MCF 10A (cell line): ENCODE measurements at regions not wholly inside any gene's neighbourhood (a gene's known extent, or its start where the extent isn't known, plus 50 kb on each side); places are given as distances from the start of the nearest gene placed in this dataset.

Experiments
- BruUV-seq: library from RNA; stranded (reverse); fragments of 400-500 nt; replicated peaks from 2 replicates; lab custom pipeline; 2021; lab: Mats Ljungman, UMichigan
- CTCF ChIA-PET: fragments of 300-600 bp; sonication (Branson Sonifier 250); formaldehyde crosslinking; extraction: SDS; loops from one replicate; lab custom pipeline; 2021; ENCODE audit warnings: antibody characterized with exemption, inconsistent platforms; lab: Yijun Ruan, JAX
- POLR2A ChIA-PET: fragments of 300-600, 350-650 bp; sonication (Branson Sonifier 250); formaldehyde crosslinking; extraction: SDS; loops from one replicate; lab custom pipeline; 2020; ENCODE audit warnings: antibody characterized with exemption, inconsistent platforms; lab: Yijun Ruan, JAX
- DNase-seq: peaks from one replicate; pipeline ENCODE4 v3.0.0-alpha.2; 2018; ENCODE audit not compliant: unreplicated experiment
- H3K27ac Mint-ChIP-seq: one replicate; pipeline ENCODE4 v1.8.0; 2022; ENCODE audit warnings: mild to moderate bottlenecking, low read depth, mixed read lengths; ENCODE audit not compliant: unreplicated experiment
- H3K27me3 Mint-ChIP-seq: one replicate; pipeline ENCODE4 v1.8.0; 2022; ENCODE audit warnings: mixed read lengths; ENCODE audit not compliant: insufficient read depth, unreplicated experiment
- H3K36me3 Mint-ChIP-seq: one replicate; pipeline ENCODE4 v1.8.0; 2022; ENCODE audit warnings: mild to moderate bottlenecking, moderate library complexity, mixed read lengths; ENCODE audit not compliant: insufficient read depth, unreplicated experiment
- H3K4me1 Mint-ChIP-seq: one replicate; pipeline ENCODE4 v1.8.0; 2022; ENCODE audit warnings: mixed read lengths; ENCODE audit not compliant: insufficient read depth, unreplicated experiment
- H3K4me3 Mint-ChIP-seq: one replicate; pipeline ENCODE4 v1.8.0; 2022; ENCODE audit warnings: mild to moderate bottlenecking, moderate library complexity, mixed read lengths; ENCODE audit not compliant: unreplicated experiment
- H3K9me3 Mint-ChIP-seq: one replicate; pipeline ENCODE4 v1.8.0; 2022; ENCODE audit warnings: mixed read lengths; ENCODE audit not compliant: unreplicated experiment
- CTCF ChIP-seq: fragments of 200-600 bp; IDR thresholded peaks from one replicate; pipeline ENCODE4 v1.8.0; 2022; ENCODE audit warnings: antibody characterized with exemption, mild to moderate bottlenecking; ENCODE audit not compliant: unreplicated experiment
- intact Hi-C: fragments of 100-400 bp; cut with micrococcal nuclease; formaldehyde crosslinking; loops from 2 replicates; pipeline ENCODE4 v1.14.1; 2022

DNA sequence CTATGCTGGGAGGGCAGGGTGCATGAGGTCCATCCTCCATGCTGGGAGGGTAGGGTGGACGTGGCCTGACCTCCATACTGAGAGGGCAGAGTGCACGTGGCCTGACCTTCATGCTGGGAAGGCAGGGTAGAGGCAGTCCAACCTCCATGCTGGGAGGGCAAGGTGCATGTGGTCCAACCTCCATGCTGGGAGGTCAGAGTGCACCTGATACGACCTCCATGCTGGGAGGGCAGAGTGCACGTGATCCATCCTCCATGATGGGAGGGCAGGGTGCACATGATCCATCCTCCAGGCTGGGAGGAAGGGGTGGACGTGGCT is 622.2 kb downstream of the BRD1 start:
- H3K4me3 Mint-ChIP-seq, result no peak overlapping the region
- no peaks in the 10 kb centered on the region for H3K36me3 Mint-ChIP-seq
- TF ChIP-seq CTCF, result no peak
- peaks cover 31% of the 10 kb centered on the region for H3K9me3 Mint-ChIP-seq
- H3K27ac Mint-ChIP-seq, result no peak overlapping the region
- DNase-seq, result no peak
- intact Hi-C loops, result no loop called here
- no TSS peak for BruUV-seq
- no peaks in the 10 kb centered on the region for H3K4me1 Mint-ChIP-seq
- ChIA-PET CTCF (no interaction called here), POLR2A (no interaction called here)
- H3K27me3 Mint-ChIP-seq, result no peaks in the 10 kb centered on the region

DNA sequence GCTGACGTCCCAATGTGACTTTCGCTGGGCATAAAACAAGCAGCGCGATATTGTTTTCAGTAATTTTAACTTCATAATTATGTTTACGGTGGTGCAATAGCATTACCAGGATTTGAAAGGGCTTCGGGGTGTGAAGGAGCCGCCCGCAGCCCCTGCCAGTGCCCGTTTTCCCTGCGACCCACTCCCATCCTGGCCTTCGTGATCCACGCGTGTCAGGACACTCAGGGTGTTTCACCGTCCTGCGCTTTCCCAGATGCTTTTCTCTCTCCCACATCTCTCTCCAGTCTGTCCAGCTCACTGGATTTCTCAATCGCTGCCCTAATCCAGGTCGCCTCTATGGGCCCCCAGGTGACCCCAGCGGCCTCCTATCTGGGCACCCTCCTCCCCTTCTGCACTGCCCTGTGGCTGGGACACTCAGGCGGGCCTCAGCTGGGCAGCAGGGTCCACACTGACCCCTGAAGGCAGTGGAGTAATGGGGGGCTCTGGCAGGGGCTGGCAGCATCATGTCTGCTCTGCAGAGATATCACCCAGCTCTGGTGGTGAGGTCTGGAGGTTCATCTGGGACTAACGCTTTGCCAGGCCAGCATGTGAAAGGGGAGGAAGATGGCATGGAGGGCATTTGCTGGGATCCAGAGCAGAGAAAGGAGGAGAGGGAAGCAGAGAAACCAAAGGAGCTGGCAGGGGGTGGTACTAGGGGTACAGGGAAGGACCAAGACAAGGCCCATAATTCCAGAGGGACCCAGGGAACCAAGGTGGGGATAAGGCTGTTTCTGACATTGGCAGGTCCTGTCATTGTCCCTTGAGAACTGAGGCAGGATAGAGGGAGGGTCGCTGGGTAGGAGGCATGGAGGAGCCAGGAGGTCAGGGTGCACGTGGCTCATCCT is 622.8 kb downstream of the BRD1 start:
- H3K4me1 Mint-ChIP-seq, result no peaks in the 10 kb centered on the region
- no peak overlapping the region for H3K27ac Mint-ChIP-seq
- TF ChIP-seq CTCF, result no peak
- peaks cover 33% of the 10 kb centered on the region for H3K9me3 Mint-ChIP-seq
- H3K4me3 Mint-ChIP-seq, result no peak overlapping the region
- ChIA-PET POLR2A (no interaction called here), CTCF (no interaction called here)
- intact Hi-C loops, result no loop called here
- no TSS peak for BruUV-seq
- no peak for DNase-seq
- no peaks in the 10 kb centered on the region for H3K27me3 Mint-ChIP-seq
- H3K36me3 Mint-ChIP-seq, result no peaks in the 10 kb centered on the region

DNA sequence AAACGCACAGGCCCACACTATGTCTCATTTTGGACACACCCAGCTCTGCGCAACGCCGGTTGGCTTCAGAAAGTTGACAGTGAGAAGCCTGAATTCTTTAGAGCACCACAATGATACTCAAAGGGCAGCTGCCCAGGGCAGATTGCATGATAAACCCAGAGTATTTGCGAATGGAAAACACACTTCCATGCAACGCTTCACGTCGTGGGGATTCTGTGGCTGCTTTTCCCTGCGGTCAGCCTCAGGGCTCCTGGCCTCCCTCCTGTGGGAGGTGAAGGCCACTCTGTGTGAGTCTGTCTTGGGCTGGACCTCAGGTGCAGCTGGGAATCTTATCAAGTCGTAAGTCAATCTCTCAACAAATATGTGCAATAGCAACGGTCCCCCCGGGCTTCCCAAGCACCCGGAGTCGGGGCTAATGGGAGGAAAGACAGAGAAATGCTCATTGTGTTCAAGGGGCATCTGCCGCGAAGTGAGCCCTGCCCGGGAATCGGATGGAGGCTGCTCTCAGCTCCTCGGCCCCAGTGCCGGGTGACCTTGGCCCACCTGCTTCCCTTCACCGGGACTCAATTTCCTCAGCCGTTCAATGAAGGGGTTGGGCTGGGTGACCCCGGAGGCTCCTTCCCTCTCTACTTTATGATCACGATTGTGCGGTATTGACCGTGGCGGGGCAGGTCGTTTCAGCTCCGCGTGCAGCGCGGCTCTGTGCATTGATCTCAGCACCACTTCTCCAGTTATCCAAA is 623.6 kb downstream of the BRD1 start:
- no peak for TF ChIP-seq CTCF
- no peak for DNase-seq
- intact Hi-C loops, result no loop called here

GRCh38 chr22:49203091-49203858 is 624.4 kb downstream of the BRD1 start:
- no peak for TF ChIP-seq CTCF
- Mint-ChIP-seq H3K27me3 (no peaks in the 10 kb centered on the region), H3K27ac (no peak overlapping the region), H3K4me3 (no peak overlapping the region), H3K4me1 (no peaks in the 10 kb centered on the region), H3K36me3 (no peaks in the 10 kb centered on the region), H3K9me3 (peaks cover 40% of the 10 kb centered on the region)
- DNase-seq, result no peak
- intact Hi-C loops, result no loop called here
- ChIA-PET CTCF (interaction anchor here (0.7 kb wide), 1 partner anchor 77 kb away, joined by 3 read pairs; no protein-coding TSS in a partner anchor), POLR2A (no interaction called here)
- BruUV-seq, result no TSS peak

More for the DNA sequence above, 623.6 kb downstream of the BRD1 start:
- ChIA-PET CTCF (no interaction called here), POLR2A (no interaction called here)
- Mint-ChIP-seq H3K4me1 (no peaks in the 10 kb centered on the region), H3K36me3 (no peaks in the 10 kb centered on the region), H3K27ac (no peak overlapping the region), H3K9me3 (peaks cover 40% of the 10 kb centered on the region), H3K27me3 (no peaks in the 10 kb centered on the region), H3K4me3 (no peak overlapping the region)
- no TSS peak for BruUV-seq
